Chondrocyte (in vitro differentiated cells): ENCODE measurements at regions not wholly inside any gene's neighbourhood (a gene's known extent, or its start where the extent isn't known, plus 50 kb on each side); places are given as distances from the start of the nearest gene placed in this dataset.

ENCODE experiments used
- DNase-seq: peaks from one replicate; pipeline ENCODE4 v3.0.0; 2021; ENCODE audit warnings: mixed read lengths, low spot score
- H3K27ac Mint-ChIP-seq: one replicate; pipeline ENCODE4 v1.8.0; 2021; ENCODE audit warnings: mild to moderate bottlenecking, moderate library complexity, mixed read lengths; ENCODE audit not compliant: unreplicated experiment
- H3K27me3 Mint-ChIP-seq: 2 replicates; pipeline ENCODE4 v1.8.0; 2021; ENCODE audit warnings: low read depth, mixed read lengths
- H3K36me3 Mint-ChIP-seq: 2 replicates; pipeline ENCODE4 v1.8.0; 2021; ENCODE audit warnings: low read depth, mixed read lengths
- H3K4me1 Mint-ChIP-seq: 2 replicates; pipeline ENCODE4 v1.8.0; 2021; ENCODE audit warnings: low read depth, mild to moderate bottlenecking, mixed read lengths
- H3K4me3 Mint-ChIP-seq: one replicate; pipeline ENCODE4 v1.8.0; 2021; ENCODE audit warnings: mild to moderate bottlenecking, moderate library complexity, mixed read lengths; ENCODE audit not compliant: unreplicated experiment
- H3K9me3 Mint-ChIP-seq: 2 replicates; pipeline ENCODE4 v1.8.0; 2021; ENCODE audit warnings: low read depth, mixed read lengths
- CTCF ChIP-seq: fragments of 200-600 bp; sonication (generic); IDR thresholded peaks from 2 replicates; pipeline ENCODE4 v1.5.0; 2021; ENCODE audit warnings: antibody characterized with exemption, mild to moderate bottlenecking, moderate library complexity

GRCh38 chr12:43079476-43079875, 472.5 kb downstream of the ADAMTS20 start:
- Mint-ChIP-seq H3K4me3 (no peak overlapping the region), H3K4me1 (no peaks in the 10 kb centered on the region), H3K27ac (no peak overlapping the region), H3K9me3 (peaks cover 11% of the 10 kb centered on the region), H3K27me3 (no peaks in the 10 kb centered on the region), H3K36me3 (no peaks in the 10 kb centered on the region)
- no peak for TF ChIP-seq CTCF
- DNase-seq = no peak

GRCh38 chr12:43078976-43079375, 473.0 kb downstream of the ADAMTS20 start:
- Mint-ChIP-seq H3K4me1 (no peaks in the 10 kb centered on the region), H3K4me3 (no peak overlapping the region), H3K27ac (no peak overlapping the region), H3K36me3 (no peaks in the 10 kb centered on the region), H3K9me3 (peaks cover 7% of the 10 kb centered on the region), H3K27me3 (no peaks in the 10 kb centered on the region)
- no peak for DNase-seq
- no peak for TF ChIP-seq CTCF

- no peak for TF ChIP-seq CTCF
- peaks cover 3% of the 10 kb centered on the region for H3K9me3 Mint-ChIP-seq
- H3K4me1 Mint-ChIP-seq = peaks cover 16% of the 10 kb centered on the region
- H3K27me3 Mint-ChIP-seq = no peaks in the 10 kb centered on the region
- DNase-seq = no peak
- H3K27ac Mint-ChIP-seq = no peak overlapping the region
- no peaks in the 10 kb centered on the region for H3K36me3 Mint-ChIP-seq
- no peak overlapping the region for H3K4me3 Mint-ChIP-seq
These were observed 479.6 kb downstream of the ADAMTS20 start for GRCh38 chr12:43072431-43072830.

GRCh38 chr12:43069768-43070221, 480.2 kb upstream of the PRICKLE1 start:
- no peak overlapping the region for H3K4me3 Mint-ChIP-seq
- no peaks in the 10 kb centered on the region for H3K9me3 Mint-ChIP-seq
- peaks cover 33% of the 10 kb centered on the region for H3K4me1 Mint-ChIP-seq
- H3K36me3 Mint-ChIP-seq = peaks cover 2% of the 10 kb centered on the region
- no peaks in the 10 kb centered on the region for H3K27me3 Mint-ChIP-seq
- DNase-seq = no peak
- TF ChIP-seq CTCF = no peak
- H3K27ac Mint-ChIP-seq = no peak overlapping the region

GRCh38 chr12:43066471-43066870, 476.9 kb upstream of the PRICKLE1 start:
- peaks cover 4% of the 10 kb centered on the region for H3K9me3 Mint-ChIP-seq
- no peak overlapping the region for H3K4me3 Mint-ChIP-seq
- peaks cover 58% of the 10 kb centered on the region for H3K4me1 Mint-ChIP-seq
- H3K27ac Mint-ChIP-seq = no peak overlapping the region
- H3K36me3 Mint-ChIP-seq = peaks cover 2% of the 10 kb centered on the region
- TF ChIP-seq CTCF = no peak
- DNase-seq = no peak
- H3K27me3 Mint-ChIP-seq = no peaks in the 10 kb centered on the region
